Testis (tissue), 2 donors: ENCODE measurements at regions not wholly inside any gene's neighbourhood (a gene's known extent, or its start where the extent isn't known, plus 50 kb on each side); places are given as distances from the start of the nearest gene placed in this dataset.

Experiments
- CTCF ChIP-seq, 3 experiments: fragments of 450-650 bp in 2 of 3; fragments of 200-600 bp in 1 of 3; sonication (generic) in 1 of 3; IDR thresholded peaks; one replicate each; pipeline ENCODE4 v1.5.1; 2016 to 2019; ENCODE audit warnings: antibody characterized with exemption in 3 of 3, mild to moderate bottlenecking in 2 of 3, moderate library complexity in 1 of 3
- POLR2A ChIP-seq: fragments of 450-650 bp; IDR thresholded peaks from one replicate; pipeline ENCODE4 v1.6.1; 2017; ENCODE audit warnings: antibody characterized with exemption, mild to moderate bottlenecking, moderate library complexity

DNA sequence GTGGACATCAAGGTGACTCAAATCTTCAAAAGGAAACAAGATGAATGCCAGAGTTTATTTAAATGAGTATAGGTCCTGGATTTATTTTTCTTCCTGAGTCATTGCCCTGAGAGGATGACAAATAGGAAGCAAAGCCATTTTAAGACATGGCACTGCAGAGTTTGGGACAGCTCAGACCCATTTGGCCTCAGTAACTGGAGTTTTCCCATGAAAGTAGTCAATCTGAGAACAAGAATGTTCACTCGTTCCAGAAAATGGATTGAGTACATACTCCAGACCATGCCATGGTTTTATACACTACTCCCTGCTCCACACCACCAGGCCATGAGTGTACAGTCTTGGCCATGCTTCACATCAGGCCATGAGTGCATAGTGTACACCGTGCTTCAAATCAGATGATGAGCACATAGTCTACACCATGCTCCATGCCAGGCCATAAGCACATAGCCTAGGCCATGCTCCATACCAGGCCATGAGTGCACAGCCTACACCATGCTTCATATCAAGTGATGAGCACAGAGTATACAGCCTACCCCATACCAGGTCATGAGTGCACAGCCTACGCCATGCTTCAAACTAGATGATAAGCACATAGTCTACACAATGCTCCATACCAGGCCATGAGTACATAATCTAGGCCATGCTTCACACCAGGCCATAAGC, 202.4 kb downstream of the FBXO15 start:
- TF ChIP-seq CTCF (IDR thresholded peaks at IDR 0.05) (no peak), POLR2A (no peak)
